HepG2 (cell line): ENCODE measurements at regions not wholly inside any gene's neighbourhood (a gene's known extent, or its start where the extent isn't known, plus 50 kb on each side); places are given as distances from the start of the nearest gene placed in this dataset.

Source experiments
- KLF6 ChIP-seq: IDR thresholded peaks from 2 replicates; pipeline ENCODE4 v1.8.0; 2016; ENCODE audit warnings: missing biosample characterization, missing genetic modification reagents
- PHF5A ChIP-seq: IDR thresholded peaks from one replicate; pipeline ENCODE4 v1.6.1; 2018; ENCODE audit warnings: low read depth, missing genetic modification reagents; ENCODE audit not compliant: unreplicated experiment
- RARA ChIP-seq: IDR thresholded peaks from 2 replicates; pipeline ENCODE4 v1.6.1; 2016; ENCODE audit warnings: missing genetic modification reagents, missing compliant biosample characterization
- ZFP41 ChIP-seq: sonication (generic); formaldehyde crosslinking; IDR thresholded peaks from 2 replicates; pipeline ENCODE4 v1.4.0; 2020; ENCODE audit warnings: mild to moderate bottlenecking, missing genetic modification reagents, borderline replicate concordance
- ZNF335 ChIP-seq: sonication (generic); formaldehyde crosslinking; IDR thresholded peaks from 2 replicates; pipeline ENCODE4 v1.4.0; 2020; ENCODE audit warnings: missing genetic modification reagents
- ZNF644 ChIP-seq: IDR thresholded peaks from 2 replicates; pipeline ENCODE4 v1.6.1; 2016; ENCODE audit warnings: low read depth
- ZNF781 ChIP-seq: sonication (generic); formaldehyde crosslinking; IDR thresholded peaks from 2 replicates; pipeline ENCODE4 v1.5.1; 2020; ENCODE audit warnings: borderline replicate concordance, mild to moderate bottlenecking, missing genetic modification reagents; ENCODE audit errors: not compliant biosample characterization
- TF ChIP-seq, protein P1 (sequence below): sonication (generic); formaldehyde crosslinking; IDR thresholded peaks from 2 replicates; pipeline ENCODE4 v1.4.0; 2020; ENCODE audit warnings: missing genetic modification reagents
- TF ChIP-seq, protein P2 (sequence below): sonication (generic); formaldehyde crosslinking; IDR thresholded peaks from 2 replicates; pipeline ENCODE4 v1.5.0; 2020; ENCODE audit warnings: missing genetic modification reagents
- TF ChIP-seq, protein P3 (sequence below): sonication (generic); formaldehyde crosslinking; IDR thresholded peaks from 2 replicates; pipeline ENCODE4 v1.8.0; 2022; ENCODE audit warnings: missing genetic modification reagents, mild to moderate bottlenecking, moderate library complexity, borderline replicate concordance
- TF ChIP-seq, protein P4 (sequence below): IDR thresholded peaks from 2 replicates; pipeline ENCODE4 v1.6.1; 2016; ENCODE audit warnings: missing compliant biosample characterization, missing genetic modification reagents, borderline replicate concordance
- TF ChIP-seq, protein P5 (sequence below): sonication (generic); formaldehyde crosslinking; IDR thresholded peaks from 2 replicates; pipeline ENCODE4 v1.5.0; 2020; ENCODE audit warnings: mild to moderate bottlenecking, missing genetic modification reagents, borderline replicate concordance
- TF ChIP-seq, protein P6 (sequence below): sonication (generic); IDR thresholded peaks from 2 replicates; pipeline ENCODE4 v1.6.1; 2016; ENCODE audit warnings: low read depth, borderline replicate concordance

DNA sequence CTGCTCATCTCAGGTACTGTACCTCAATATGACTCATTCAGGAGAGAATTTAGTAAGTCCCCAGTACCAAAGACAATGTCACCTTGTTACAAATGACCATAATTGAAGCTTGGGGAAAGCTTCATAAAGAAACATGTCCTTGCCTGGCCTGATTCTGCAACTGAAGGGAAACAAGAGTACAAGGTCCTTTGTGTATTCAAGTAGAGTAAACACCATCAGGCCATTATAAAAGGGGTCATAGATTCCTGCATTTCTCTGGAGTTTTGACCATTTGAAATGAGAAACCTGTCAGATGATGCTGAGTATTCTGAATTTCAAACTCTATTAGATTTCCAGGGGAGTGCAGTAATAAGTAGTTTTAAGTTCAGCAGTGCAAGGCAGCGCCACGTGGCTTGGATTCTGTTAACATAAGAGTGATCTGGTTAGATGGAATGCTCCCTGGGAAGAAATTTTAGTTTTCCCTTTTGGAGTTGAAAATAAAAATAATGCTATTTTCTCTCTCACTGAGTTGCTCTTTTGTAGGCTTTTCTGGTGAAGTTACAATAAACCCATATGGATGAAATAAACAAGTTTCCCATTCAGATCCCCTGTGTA is 1054.3 kb downstream of the EPHA7 start (continued):
- TF ChIP-seq, protein P1, sequence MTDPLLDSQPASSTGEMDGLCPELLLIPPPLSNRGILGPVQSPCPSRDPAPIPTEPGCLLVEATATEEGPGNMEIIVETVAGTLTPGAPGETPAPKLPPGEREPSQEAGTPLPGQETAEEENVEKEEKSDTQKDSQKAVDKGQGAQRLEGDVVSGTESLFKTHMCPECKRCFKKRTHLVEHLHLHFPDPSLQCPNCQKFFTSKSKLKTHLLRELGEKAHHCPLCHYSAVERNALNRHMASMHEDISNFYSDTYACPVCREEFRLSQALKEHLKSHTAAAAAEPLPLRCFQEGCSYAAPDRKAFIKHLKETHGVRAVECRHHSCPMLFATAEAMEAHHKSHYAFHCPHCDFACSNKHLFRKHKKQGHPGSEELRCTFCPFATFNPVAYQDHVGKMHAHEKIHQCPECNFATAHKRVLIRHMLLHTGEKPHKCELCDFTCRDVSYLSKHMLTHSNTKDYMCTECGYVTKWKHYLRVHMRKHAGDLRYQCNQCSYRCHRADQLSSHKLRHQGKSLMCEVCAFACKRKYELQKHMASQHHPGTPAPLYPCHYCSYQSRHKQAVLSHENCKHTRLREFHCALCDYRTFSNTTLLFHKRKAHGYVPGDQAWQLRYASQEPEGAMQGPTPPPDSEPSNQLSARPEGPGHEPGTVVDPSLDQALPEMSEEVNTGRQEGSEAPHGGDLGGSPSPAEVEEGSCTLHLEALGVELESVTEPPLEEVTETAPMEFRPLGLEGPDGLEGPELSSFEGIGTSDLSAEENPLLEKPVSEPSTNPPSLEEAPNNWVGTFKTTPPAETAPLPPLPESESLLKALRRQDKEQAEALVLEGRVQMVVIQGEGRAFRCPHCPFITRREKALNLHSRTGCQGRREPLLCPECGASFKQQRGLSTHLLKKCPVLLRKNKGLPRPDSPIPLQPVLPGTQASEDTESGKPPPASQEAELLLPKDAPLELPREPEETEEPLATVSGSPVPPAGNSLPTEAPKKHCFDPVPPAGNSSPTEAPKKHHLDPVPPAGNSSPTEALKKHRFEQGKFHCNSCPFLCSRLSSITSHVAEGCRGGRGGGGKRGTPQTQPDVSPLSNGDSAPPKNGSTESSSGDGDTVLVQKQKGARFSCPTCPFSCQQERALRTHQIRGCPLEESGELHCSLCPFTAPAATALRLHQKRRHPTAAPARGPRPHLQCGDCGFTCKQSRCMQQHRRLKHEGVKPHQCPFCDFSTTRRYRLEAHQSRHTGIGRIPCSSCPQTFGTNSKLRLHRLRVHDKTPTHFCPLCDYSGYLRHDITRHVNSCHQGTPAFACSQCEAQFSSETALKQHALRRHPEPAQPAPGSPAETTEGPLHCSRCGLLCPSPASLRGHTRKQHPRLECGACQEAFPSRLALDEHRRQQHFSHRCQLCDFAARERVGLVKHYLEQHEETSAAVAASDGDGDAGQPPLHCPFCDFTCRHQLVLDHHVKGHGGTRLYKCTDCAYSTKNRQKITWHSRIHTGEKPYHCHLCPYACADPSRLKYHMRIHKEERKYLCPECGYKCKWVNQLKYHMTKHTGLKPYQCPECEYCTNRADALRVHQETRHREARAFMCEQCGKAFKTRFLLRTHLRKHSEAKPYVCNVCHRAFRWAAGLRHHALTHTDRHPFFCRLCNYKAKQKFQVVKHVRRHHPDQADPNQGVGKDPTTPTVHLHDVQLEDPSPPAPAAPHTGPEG (CRISPR knock-in tag) = no peak
- TF ChIP-seq, protein P2, sequence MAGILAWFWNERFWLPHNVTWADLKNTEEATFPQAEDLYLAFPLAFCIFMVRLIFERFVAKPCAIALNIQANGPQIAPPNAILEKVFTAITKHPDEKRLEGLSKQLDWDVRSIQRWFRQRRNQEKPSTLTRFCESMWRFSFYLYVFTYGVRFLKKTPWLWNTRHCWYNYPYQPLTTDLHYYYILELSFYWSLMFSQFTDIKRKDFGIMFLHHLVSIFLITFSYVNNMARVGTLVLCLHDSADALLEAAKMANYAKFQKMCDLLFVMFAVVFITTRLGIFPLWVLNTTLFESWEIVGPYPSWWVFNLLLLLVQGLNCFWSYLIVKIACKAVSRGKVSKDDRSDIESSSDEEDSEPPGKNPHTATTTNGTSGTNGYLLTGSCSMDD (CRISPR knock-in tag) = no peak
- TF ChIP-seq KLF6 (CRISPR knock-in tag) = no peak
- no peak for TF ChIP-seq ZNF335 (CRISPR knock-in tag)
- no peak for TF ChIP-seq ZFP41 (CRISPR knock-in tag)
- TF ChIP-seq, protein P3, sequence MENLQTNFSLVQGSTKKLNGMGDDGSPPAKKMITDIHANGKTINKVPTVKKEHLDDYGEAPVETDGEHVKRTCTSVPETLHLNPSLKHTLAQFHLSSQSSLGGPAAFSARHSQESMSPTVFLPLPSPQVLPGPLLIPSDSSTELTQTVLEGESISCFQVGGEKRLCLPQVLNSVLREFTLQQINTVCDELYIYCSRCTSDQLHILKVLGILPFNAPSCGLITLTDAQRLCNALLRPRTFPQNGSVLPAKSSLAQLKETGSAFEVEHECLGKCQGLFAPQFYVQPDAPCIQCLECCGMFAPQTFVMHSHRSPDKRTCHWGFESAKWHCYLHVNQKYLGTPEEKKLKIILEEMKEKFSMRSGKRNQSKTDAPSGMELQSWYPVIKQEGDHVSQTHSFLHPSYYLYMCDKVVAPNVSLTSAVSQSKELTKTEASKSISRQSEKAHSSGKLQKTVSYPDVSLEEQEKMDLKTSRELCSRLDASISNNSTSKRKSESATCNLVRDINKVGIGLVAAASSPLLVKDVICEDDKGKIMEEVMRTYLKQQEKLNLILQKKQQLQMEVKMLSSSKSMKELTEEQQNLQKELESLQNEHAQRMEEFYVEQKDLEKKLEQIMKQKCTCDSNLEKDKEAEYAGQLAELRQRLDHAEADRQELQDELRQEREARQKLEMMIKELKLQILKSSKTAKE (CRISPR knock-in tag) = no peak
- TF ChIP-seq PHF5A (CRISPR knock-in tag) = no peak
- no peak for TF ChIP-seq ZNF781 (CRISPR knock-in tag)
- TF ChIP-seq, protein P4, sequence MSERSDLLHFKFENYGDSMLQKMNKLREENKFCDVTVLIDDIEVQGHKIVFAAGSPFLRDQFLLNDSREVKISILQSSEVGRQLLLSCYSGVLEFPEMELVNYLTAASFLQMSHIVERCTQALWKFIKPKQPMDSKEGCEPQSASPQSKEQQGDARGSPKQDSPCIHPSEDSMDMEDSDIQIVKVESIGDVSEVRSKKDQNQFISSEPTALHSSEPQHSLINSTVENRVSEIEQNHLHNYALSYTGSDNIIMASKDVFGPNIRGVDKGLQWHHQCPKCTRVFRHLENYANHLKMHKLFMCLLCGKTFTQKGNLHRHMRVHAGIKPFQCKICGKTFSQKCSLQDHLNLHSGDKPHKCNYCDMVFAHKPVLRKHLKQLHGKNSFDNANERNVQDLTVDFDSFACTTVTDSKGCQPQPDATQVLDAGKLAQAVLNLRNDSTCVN (CRISPR knock-in tag) = no peak
- TF ChIP-seq ZNF644 = peak; percentile 87
- TF ChIP-seq, protein P5, sequence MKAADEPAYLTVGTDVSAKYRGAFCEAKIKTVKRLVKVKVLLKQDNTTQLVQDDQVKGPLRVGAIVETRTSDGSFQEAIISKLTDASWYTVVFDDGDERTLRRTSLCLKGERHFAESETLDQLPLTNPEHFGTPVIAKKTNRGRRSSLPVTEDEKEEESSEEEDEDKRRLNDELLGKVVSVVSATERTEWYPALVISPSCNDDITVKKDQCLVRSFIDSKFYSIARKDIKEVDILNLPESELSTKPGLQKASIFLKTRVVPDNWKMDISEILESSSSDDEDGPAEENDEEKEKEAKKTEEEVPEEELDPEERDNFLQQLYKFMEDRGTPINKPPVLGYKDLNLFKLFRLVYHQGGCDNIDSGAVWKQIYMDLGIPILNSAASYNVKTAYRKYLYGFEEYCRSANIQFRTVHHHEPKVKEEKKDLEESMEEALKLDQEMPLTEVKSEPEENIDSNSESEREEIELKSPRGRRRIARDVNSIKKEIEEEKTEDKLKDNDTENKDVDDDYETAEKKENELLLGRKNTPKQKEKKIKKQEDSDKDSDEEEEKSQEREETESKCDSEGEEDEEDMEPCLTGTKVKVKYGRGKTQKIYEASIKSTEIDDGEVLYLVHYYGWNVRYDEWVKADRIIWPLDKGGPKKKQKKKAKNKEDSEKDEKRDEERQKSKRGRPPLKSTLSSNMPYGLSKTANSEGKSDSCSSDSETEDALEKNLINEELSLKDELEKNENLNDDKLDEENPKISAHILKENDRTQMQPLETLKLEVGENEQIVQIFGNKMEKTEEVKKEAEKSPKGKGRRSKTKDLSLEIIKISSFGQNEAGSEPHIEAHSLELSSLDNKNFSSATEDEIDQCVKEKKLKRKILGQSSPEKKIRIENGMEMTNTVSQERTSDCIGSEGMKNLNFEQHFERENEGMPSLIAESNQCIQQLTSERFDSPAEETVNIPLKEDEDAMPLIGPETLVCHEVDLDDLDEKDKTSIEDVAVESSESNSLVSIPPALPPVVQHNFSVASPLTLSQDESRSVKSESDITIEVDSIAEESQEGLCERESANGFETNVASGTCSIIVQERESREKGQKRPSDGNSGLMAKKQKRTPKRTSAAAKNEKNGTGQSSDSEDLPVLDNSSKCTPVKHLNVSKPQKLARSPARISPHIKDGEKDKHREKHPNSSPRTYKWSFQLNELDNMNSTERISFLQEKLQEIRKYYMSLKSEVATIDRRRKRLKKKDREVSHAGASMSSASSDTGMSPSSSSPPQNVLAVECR (CRISPR knock-in tag) = no peak
- TF ChIP-seq, protein P6, sequence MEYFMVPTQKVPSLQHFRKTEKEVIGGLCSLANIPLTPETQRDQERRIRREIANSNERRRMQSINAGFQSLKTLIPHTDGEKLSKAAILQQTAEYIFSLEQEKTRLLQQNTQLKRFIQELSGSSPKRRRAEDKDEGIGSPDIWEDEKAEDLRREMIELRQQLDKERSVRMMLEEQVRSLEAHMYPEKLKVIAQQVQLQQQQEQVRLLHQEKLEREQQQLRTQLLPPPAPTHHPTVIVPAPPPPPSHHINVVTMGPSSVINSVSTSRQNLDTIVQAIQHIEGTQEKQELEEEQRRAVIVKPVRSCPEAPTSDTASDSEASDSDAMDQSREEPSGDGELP = peak; percentile 29; the same call in 1 of the 2 replicates
- peak; percentile 67 for TF ChIP-seq RARA (CRISPR knock-in tag)
